ENCODE measurements at regions not wholly inside any gene's neighbourhood (a gene's known extent, or its start where the extent isn't known, plus 50 kb on each side); places are given as distances from the start of the nearest gene placed in this dataset.
"Not testable (repeated sequence)": the region's sequence is repeated elsewhere in the genome, so short reads cannot be mapped to it uniquely, and the experiment has no call there.

DNA sequence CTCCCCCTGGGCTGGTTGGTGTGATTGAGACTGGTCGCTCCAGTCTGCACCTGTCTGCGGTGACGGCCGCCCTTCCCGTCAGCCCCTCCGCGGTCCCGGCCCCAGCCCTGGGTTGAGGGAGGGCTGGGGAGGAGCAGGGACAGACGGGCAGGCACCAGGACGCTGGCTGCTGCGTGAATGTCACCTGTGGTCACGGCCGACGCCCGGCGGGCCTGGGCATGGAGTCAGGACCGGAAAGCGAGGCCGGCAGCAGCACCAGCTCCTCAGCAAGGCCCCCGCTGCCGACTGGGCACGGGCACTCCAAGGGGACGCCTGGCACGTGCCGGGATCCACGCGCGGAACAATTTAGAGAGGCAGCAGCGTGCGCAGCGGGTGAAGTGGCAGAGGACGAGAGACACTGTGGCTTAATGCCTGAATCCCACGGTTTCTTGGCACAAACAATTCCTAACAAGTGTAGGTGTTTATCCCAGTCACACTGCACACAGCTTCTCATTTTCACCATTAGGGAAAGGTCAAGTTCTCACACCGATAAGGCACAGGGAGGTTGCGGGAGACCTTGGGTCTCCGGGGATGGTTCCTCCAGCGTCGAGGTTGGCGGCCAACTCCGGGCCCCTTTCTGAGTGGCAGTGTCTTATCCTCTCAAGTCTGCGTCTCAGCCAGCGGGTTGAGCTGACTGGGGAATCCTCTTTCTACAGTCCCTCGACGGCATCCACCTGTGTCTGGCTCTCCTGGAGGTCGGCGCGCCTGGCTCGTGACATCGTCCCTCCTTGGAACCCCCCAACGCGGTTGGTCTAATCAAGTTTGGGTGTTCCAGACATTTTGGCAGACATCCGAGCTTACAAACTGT, 66.4 kb upstream of the ADGRA1 start:
- H3K27ac ChIP-seq = no peak overlapping the region
- no peak overlapping the region for H3K4me3 ChIP-seq

DNA sequence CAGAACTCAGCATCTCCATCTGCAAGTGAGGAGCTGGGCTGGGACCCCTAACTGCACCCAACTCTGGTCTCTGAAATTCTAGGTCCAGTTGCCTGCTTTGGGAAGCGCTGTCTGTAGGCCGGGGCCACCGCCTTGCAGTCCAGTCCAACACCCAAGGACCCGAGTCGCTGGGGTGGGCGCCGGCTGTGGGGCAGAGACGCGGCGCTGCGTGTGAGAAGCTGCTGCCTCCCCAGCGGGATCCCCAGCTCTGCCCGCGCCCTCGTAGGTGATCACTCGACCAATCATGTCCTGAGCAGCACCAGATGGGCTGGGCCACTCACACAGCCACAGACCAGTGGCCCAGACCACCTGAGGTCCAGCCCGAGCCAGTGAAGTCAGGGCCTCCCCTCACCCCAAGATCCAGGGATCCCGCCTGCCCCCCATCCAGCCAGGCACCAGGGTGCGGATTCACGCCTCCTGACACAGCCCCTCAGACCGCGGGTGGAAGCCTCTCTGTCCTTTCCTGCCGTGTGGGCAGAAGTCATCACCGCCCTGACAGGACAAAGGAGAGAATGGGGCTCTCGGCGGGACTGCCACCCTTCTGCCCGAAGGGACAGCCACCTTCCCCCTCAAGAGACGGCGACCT, 67.4 kb upstream of the ADGRA1 start:
- H3K4me3 ChIP-seq = no peak overlapping the region
- H3K27ac ChIP-seq = no peak overlapping the region

DNA sequence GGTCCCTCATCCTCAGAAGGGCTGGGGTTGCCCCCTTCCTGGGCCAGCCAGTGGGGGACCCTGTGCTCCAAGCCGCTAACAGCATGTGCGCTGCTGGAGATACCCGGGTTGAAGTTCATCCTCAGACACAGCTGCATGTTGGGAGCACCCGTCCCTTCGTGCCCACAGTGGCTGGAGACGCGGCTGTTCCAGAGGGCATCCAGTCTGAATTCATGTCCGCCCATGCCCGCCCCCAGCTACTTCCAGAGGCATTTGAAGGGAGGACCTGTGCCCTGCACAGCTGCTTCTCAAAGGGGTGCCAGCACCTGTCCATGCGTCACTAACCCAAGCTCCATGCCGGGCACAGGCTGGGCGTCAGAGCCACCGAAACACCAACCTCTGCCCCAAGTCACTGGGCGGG, 68.1 kb upstream of the ADGRA1 start:
- no peak overlapping the region for H3K27ac ChIP-seq
- no peak overlapping the region for H3K4me3 ChIP-seq

DNA sequence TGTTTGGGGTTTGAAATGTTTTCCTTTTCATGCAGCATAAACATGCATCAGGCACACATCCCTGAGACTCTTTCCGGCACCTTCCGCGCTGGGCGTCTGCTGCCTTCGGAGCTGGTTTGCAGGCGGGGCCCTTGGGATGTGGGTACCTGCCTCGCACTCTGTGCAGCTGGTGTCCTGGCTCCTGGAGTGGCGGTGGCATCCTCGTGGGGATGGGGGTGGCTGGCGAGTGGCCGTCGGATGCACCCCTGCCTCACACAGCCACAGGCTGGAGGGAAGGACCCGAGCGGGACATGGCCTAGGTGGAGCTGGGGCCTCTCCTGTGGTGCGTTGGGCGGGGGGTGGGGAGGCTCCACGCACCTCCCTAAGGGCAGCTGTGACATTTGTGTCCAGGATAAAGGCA, 68.5 kb upstream of the ADGRA1 start:
- H3K4me3 ChIP-seq = no peak overlapping the region
- H3K27ac ChIP-seq = no peak overlapping the region

DNA sequence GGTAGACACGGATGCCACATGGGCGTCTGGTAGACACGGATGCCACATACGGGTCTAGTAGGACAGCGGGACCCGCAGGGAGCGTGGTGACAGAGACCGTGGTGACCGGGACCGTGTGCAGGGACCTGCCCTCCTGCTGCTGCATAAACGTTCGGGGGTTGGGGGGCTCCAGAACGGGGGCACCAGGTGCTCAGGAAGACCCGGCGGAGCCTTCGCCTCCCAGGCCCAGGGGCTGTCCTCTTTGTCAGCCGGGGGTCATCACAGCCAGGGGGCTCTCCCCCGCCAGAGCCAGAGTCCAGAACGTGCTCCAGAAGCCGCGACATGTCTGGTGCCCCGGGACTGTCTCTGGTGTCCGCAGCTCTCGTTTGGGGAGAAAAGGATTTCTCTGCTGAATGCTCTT, 69.2 kb upstream of the ADGRA1 start:
- Histone ChIP-seq H3K27ac (no peak overlapping the region), H3K4me3 (no peak overlapping the region)

DNA sequence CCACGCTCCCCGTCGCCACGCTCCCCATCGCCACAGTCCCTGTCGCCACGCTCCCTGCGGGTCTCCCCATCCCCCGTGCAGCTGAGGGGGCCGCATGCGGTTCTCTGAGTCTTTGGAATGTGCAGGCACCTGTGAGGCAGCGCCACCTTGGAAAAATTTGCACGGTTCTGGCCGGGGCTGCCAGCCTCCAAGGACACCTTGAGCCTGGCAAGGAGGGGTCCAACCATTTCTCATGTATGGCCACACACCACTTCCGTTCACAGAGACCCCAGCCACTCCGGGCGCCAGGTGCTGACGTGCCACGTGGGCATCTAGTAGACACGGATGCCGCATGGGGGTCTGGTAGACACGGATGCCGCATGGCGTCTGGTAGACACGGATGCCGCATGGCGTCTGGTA, 70.5 kb upstream of the ADGRA1 start:
- H3K27ac ChIP-seq = no peak overlapping the region

DNA sequence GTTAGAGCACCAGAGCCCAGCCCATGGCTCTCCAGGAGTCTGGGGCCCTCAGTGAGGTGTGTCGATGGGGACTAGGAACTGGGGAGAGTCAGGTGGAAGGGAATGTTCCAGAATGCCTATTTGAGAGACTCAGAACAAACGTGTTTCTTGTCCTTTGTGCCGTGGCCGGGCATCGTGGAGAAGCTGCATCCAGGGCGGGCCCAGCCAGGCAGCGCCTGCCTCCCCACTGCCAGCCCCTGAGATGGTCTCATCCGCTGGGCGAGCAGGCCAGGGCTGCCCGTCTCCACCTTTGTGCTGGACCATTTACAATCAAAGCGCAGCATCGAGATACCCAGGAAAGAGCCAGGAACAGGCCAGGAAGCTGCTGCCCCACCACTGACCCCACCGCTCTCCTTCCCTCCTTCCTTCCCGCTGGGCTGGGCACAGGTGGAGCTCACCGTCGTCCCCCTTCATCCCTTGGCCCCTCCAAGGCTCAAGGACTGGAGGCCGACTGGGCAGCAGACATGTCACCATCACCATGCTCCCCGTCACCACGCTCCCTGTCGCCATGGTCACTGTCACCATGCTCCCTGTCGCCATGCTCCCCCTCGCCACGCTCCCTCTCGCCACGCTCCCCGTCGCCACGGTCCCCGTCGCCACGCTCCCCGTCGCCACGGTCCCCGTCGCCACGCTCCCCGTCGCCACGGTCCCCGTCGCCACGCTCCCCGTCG, 71.1 kb upstream of the ADGRA1 start:
- Histone ChIP-seq H3K27ac (no peak overlapping the region), H3K4me3 (no peak overlapping the region)

More for the DNA sequence above, 70.5 kb upstream of the ADGRA1 start:
- H3K4me3 ChIP-seq = no peak overlapping the region

DNA sequence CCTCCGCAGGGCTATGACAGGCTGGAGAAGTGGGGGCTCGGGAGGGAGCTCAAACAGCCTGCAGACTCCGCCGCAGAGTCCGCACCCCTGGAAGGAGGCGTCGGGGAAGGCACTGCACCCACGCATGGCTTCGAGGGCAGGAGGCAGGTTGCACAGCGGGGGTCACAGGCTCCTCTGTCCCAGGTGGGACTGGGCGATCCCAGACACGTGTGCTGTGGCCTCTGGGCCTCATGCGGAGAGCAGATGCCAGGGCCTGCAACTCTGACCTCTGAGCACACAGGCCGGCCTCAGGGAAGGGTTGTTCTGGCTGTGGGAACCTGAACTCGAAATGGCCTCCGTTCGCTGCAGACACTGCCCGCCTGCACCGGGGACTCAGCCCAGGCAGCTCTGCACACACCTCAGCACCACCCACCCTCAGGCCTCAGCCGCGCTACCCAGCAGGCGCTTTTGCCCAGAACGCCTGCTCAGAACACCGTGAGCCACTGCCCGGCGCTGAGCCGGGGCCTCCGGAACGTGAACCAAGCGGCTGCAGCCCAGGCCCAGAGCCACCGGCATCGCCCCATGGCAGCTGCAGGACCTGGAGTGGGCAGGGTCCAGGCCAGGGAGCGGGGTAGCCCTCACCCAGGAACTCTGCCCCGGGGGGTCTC, 71.8 kb upstream of the ADGRA1 start:
- Histone ChIP-seq H3K4me3 (no peak overlapping the region), H3K27ac (no peak overlapping the region)

DNA sequence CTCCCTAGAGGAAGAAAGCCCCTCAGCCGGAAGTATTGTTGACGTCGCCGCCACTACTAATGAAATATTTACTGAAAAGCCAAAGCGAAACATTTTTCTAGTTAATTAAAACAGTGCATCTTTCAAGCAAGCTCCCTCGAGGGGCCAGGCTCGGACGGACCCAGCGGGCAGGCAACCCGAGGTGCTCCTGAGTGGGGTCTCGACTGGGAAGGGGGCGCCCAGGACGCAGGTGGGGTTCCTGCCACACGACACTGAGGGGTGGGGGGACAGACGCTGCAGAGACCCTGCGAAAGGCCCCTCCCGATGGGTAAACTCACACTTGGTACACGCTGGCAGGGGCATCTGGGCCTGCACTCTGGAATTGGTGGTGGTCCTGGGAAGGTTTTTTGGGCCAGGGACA, 72.4 kb upstream of the ADGRA1 start:
- no peak overlapping the region for H3K4me3 ChIP-seq

DNA sequence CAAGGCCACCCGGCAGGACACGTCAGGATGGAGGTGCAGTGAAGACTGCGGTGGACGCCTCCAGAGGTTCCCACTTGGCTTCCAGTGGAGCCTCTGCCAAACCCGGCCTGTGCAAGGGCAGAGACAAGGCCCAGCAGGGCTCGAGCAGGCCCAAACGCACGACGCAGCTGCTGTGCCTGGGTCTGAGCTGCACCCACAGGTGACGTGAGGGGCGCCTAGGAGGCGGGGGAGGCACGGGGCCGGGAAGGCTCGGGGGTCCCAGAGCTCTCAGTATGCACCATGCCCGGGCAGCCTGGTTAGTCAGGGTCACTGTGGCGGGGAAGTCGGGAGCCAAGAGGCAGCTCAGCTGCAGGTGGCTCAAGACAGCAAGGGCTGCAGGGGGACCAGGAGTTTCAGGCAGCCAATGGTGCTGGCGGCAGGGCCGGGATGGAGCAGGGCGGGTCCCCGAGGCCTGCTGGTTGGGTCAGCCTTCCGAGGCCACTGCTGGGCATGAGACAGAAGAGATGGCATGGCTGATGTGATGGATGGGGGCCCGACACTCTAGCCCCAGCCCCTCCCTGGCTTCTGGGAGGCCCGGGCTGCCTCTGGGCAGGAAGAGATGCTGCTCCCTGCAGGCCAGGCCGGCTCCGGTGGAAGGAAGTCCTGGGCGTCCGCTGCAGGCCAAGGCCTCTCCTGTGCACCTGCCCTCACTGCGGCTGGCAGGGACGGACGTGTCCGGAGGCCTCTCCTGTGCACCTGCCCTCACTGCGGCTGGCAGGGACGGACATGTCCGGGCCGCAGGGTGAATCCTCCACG, 72.2 kb upstream of the CFAP46 start:
- no peak overlapping the region for H3K4me3 ChIP-seq
- peak overlapping the region in 2 of 21 experiments; percentile 11 to 14 for H3K27ac ChIP-seq

More for the DNA sequence above, 72.4 kb upstream of the ADGRA1 start:
- no peak overlapping the region for H3K27ac ChIP-seq

DNA sequence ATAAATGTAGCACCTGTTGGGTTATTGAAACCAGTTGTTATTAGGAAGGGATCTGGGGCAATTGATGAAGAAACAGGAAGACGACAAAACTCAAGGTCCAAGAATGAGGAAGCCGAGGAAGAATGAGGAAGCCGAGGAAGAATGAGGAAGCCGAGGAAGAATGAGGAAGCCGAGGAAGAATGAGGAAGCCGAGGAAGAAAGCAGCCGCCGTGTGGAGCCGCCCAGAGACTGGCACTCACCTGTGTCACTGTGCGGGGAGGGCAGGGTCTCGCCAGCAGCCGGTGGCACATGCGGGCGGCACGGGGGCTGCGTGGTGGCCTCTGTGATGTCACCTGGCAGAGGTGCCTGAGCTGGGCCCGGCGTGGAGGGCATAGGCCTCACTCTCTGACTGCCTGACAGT, 71.1 kb upstream of the CFAP46 start:
- no peak overlapping the region for H3K4me3 ChIP-seq
- H3K27ac ChIP-seq = peak overlapping the region in 7 of 21 experiments; percentile 14 to 78 (median 56)

DNA sequence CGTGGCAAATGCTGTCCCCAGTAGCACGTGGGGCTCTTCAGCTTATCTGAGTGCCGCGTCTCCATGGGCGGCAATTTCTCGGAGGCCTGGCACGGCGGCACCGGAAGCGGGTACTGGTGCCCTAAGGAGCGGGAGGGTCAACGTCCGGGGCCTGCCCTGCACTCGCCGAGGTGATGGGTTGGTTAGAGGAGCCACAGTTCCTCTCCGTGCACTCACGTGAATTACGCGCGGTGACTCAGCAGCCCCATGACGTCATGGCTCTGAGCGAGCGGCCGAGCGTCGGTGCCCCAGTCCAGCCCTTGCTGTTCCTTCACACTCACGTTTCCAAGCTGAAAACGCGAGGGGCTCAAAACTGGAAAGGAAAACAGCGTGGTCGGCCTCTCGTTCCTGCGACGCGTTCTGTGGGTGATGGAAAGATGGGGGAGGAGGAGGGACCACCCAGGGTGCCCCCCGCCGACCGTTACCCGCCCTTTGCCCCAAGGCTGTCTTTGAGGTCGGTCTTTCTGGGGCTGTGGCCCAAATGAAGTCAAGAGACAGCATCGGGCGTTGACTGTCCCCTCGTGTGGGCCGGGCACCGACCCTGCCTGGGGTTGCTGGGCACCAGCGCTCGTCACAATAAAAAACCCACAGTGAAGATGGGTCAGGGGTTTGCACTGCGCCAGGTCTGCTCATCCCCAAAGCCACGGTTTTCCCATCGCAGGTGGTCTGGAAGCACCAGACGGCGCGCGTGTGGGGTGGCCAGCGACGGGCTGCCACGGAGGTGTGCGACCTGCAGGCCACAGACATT, 70.4 kb upstream of the CFAP46 start:
- peak overlapping the region in 11 of 21 experiments; percentile 0 to 78 (median 52) for H3K27ac ChIP-seq
- H3K4me3 ChIP-seq = no peak overlapping the region

DNA sequence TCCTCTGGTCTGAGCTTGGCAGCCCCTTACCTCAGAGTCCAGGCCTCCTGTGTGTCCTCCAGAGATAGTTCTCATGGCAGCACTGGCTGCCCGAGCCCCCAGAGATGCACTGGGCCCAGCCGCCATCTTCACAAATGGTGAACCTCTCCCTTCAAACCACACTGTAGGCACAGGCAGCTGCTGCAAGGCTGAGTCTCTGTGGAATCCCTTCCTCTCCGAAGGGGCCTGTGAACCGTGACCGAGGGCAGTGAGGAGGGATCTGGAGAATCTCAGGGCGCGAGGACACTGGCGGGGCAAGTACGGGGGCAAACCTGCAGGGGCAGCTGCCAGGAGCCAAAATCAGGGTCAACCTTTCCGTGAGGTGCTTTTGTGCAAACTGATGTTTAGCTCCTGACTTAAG, 69.5 kb upstream of the CFAP46 start:
- peak overlapping the region in 2 of 21 experiments; percentile 7 to 56 for H3K27ac ChIP-seq
- no peak overlapping the region for H3K4me3 ChIP-seq

DNA sequence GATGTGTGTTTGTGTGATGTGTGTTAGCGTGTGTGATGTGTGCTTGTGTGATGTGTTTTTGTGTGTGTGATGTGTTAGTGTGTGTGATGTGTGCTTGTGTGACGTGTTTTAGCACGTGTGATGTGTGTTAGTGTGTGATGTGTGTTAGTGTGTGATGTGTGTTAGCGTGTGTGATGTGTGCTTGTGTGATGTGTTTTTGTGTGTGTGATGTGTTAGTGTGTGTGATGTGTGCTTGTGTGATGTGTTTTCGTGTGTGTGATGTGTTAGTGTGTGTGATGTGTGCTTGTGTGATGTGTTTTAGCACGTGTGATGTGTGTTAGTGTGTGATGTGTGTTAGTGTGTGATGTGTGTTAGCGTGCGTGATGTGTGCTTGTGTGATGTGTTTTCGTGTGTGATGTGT, 69.0 kb upstream of the CFAP46 start:
- H3K4me3 ChIP-seq, H3K27ac ChIP-seq: not testable (repeated sequence)

DNA sequence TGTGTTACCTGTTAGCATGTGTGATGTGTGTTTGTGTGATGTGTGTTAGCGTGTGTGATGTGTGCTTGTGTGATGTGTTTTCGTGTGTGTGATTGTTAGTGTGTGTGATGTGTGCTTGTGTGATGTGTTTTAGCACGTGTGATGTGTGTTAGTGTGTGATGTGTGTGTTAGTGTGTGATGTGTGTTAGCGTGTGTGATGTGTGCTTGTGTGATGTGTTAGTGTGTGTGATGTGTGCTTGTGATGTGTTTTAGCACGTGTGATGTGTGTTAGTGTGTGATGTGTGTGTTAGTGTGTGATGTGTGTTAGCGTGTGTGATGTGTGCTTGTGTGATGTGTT, 68.4 kb upstream of the CFAP46 start:
- not testable (repeated sequence) for H3K27ac ChIP-seq, H3K4me3 ChIP-seq

DNA sequence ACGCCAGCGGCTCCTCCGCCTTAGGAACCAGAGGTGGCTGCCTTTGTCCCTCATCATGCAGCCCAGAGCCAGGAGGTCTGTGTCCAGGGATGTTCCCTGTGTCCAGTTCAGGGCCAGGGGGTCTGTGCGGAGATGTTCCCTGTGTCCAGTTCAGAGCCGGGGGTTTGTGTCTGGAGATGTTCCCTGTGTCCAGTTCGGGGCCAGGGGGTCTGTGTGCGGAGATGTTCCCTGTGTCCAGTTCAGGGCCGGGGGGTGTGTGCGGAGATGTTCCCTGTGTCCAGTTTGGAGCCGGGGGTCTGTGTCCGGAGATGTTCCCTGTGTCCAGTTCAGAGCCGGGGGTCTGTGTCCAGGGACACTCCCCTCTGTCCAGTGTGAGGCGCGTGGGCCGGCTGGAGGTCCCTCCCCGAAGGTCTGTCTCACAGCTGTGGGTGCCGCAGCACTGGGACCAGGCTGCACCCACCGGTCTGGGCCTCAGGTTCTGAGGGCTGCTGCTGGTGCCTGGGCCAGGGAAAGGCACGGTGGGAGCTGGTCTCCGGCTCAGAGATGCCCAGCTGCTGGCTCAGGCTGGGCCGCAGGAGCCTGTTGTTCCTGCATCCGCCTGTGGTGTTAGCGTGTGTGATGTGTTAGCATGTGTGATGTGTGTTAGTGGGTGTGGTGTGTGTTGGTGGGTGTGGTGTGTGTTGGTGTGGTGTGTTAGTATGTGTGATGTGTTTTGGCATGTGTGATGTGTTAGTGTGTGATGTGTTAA, 67.9 kb upstream of the CFAP46 start:
- H3K4me3 ChIP-seq = peak overlapping the region in 2 of 7 experiments; percentile 4 to 8
- peak overlapping the region in 15 of 21 experiments; percentile 2 to 77 (median 61) for H3K27ac ChIP-seq

DNA sequence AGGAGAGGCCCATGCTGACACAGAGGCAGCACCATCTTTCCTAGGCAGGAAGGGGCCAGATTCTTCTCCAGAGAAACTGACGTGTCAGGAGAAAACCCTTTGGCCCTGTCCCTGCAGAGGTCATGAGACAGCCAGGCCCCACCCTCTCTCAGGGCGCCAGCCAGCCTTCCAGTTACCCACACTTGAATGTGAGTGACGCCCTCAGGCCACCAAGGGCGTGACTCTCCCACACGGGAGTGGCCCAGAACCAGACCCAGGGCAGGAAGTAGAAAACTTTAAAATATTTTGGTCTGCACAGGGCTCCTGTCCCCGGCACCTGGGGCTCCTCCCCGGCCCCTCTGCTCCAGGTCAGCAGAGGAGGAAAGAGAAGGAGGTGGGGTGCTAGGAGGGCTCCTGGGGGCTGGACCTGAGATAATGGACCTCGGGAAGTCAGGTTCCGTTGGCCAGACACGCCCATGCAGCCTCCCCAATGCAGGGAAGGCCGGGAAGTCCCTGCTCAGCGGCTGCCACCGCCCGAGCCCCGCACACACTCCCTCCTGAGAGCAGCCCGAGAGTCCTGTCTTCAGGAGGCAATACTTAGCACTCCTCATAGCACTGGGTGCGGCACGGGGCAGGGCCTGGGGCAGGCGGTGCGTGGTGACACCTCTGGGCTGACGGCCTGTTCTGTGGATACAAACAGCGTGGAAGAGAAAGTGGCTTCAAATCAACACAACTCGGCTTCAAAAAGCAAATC, 67.0 kb upstream of the CFAP46 start:
- H3K4me3 ChIP-seq = peak overlapping the region in 3 of 7 experiments; percentile 3 to 8 (median 4)
- peak overlapping the region in 20 of 21 experiments; percentile 2 to 77 (median 56) for H3K27ac ChIP-seq
